ENCODE measurements at regions not wholly inside any gene's neighbourhood (a gene's known extent, or its start where the extent isn't known, plus 50 kb on each side); places are given as distances from the start of the nearest gene placed in this dataset.

DNA sequence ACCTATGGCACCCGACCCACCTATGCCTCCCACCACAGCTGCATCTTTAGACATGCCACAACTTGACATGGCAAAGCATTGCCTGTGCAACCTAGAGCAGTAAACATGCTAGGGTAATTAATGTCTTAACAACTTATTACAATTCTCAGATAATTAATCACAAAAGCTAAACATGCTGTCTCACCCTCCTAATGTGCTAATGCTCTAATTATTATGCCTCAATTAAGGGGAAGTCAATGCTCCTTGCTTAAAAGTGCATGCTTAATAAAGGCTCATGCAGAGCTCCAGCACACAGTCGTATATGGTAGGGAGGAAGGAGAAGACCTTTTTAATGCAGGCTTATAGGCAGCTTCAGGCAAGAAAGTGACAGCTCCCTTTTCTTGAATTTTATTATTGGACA is 396.0 kb downstream of the SEC16B start:
- no peaks in the 10 kb centered on the region for H3K27me3 Mint-ChIP-seq
- H3K36me3 Mint-ChIP-seq (ENCODE audit: low read depth), result no peaks in the 10 kb centered on the region
- DNase-seq (no peak), ATAC-seq (no peak)
- no peak overlapping the region for H3K27ac Mint-ChIP-seq
- no peaks in the 10 kb centered on the region for H3K4me1 Mint-ChIP-seq (ENCODE audit: low read depth)
- H3K9me3 Mint-ChIP-seq, result peaks cover 6% of the 10 kb centered on the region
- intact Hi-C loops (cut with micrococcal nuclease), result no loop called here
- ChIA-PET CTCF (no interaction called here), POLR2A (no interaction called here)
- TF ChIP-seq, protein P1, sequence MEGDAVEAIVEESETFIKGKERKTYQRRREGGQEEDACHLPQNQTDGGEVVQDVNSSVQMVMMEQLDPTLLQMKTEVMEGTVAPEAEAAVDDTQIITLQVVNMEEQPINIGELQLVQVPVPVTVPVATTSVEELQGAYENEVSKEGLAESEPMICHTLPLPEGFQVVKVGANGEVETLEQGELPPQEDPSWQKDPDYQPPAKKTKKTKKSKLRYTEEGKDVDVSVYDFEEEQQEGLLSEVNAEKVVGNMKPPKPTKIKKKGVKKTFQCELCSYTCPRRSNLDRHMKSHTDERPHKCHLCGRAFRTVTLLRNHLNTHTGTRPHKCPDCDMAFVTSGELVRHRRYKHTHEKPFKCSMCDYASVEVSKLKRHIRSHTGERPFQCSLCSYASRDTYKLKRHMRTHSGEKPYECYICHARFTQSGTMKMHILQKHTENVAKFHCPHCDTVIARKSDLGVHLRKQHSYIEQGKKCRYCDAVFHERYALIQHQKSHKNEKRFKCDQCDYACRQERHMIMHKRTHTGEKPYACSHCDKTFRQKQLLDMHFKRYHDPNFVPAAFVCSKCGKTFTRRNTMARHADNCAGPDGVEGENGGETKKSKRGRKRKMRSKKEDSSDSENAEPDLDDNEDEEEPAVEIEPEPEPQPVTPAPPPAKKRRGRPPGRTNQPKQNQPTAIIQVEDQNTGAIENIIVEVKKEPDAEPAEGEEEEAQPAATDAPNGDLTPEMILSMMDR (IDR thresholded peaks at IDR 0.05), result no peak
- H3K4me3 Mint-ChIP-seq, result no peak overlapping the region

DNA sequence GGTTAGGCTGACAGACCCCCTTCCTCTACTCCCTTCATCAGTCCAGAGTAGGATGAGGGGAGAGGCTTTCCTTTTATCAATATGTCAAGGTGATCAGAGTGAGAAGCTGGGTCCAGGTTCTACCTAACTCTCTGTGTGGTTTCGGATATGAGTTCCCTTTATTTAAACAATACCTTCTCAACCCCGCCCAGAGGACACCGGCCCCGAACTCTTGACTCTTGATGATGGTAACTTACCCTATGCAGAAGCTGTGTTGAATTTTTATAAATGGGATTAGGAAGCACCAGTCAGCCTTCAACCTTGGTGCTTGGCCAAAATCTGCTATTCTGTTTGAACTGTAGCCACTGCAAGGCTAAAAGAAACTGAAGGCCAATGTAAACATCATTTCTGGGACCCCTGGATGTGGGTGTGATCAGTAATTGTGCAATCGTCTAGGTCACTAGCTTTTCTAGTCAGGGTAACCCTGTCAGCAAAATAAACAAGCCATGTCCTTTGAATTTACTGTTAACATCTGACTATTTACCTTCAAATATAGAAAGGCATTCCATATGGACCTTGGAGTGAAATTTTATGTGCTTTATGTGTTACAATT is 398.3 kb downstream of the SEC16B start:
- H3K36me3 Mint-ChIP-seq (ENCODE audit: low read depth), result no peaks in the 10 kb centered on the region
- no peak overlapping the region for H3K4me3 Mint-ChIP-seq
- ATAC-seq (no peak), DNase-seq (no peak)
- TF ChIP-seq, protein P1 (IDR thresholded peaks at IDR 0.05), result no peak
- H3K4me1 Mint-ChIP-seq (ENCODE audit: low read depth), result no peaks in the 10 kb centered on the region
- ChIA-PET CTCF (no interaction called here), POLR2A (no interaction called here)
- intact Hi-C loops (cut with micrococcal nuclease), result no loop called here
- H3K27ac Mint-ChIP-seq, result no peak overlapping the region
- no peaks in the 10 kb centered on the region for H3K27me3 Mint-ChIP-seq
- peaks cover 3% of the 10 kb centered on the region for H3K9me3 Mint-ChIP-seq

DNA sequence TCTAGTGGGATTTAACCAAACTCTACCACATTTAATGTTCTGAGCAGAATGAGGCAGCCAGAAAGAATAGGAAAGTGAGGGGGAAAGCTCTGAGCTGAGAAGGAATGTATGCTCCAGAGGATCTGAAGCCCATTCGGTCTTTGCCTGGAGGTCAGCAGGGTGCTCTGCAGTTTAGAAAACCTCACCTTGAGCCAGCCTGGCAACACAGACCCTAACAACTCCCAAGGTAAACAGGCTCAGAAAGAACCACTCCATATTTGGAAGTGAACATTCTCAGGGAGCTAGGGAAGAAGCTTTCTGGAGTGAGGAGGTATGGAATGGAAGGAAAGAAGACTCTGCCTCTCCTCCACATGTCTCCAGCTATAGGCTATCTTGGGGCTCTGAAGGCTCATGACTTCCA is 398.8 kb downstream of the SEC16B start:
- DNase-seq (no peak), ATAC-seq (no peak)

DNA sequence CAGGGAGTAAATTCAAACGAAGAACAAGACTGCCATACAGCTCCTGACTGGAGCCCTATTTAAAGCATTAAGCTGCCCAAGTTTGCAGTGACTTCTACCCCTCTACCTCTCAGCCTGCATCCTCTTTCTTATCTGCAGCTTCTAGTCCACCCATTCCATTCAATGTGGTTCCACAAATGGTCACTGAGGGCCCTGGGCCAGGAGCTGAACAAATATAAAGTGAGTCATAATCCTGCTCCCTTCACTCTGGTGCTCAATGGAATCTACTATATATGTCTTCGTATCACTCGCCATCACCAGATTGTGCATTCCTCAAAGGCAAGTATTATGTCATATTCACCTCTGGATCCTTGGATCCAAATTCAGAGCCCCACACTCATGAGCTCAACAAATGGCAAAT is 398.7 kb downstream of the BRINP2 start:
- Mint-ChIP-seq H3K36me3 (ENCODE audit: low read depth) (no peaks in the 10 kb centered on the region), H3K9me3 (peaks cover 3% of the 10 kb centered on the region), H3K27me3 (no peaks in the 10 kb centered on the region), H3K4me3 (no peak overlapping the region), H3K27ac (no peak overlapping the region), H3K4me1 (ENCODE audit: low read depth) (no peaks in the 10 kb centered on the region)
- intact Hi-C loops (cut with micrococcal nuclease), result no loop called here
- TF ChIP-seq, protein P1 (IDR thresholded peaks at IDR 0.05), result no peak
- POLR2A ChIA-PET, result no interaction called here
- ATAC-seq (no peak), DNase-seq (no peak)
- CTCF ChIA-PET, result no interaction called here

More for the DNA sequence above, 398.8 kb downstream of the SEC16B start:
- Mint-ChIP-seq H3K27ac (no peak overlapping the region), H3K4me3 (no peak overlapping the region), H3K27me3 (no peaks in the 10 kb centered on the region), H3K9me3 (peaks cover 3% of the 10 kb centered on the region), H3K36me3 (ENCODE audit: low read depth) (no peaks in the 10 kb centered on the region), H3K4me1 (ENCODE audit: low read depth) (no peaks in the 10 kb centered on the region)
- intact Hi-C loops (cut with micrococcal nuclease), result no loop called here
- POLR2A ChIA-PET, result no interaction called here
- TF ChIP-seq, protein P1 (IDR thresholded peaks at IDR 0.05), result no peak
- CTCF ChIA-PET, result no interaction called here

DNA sequence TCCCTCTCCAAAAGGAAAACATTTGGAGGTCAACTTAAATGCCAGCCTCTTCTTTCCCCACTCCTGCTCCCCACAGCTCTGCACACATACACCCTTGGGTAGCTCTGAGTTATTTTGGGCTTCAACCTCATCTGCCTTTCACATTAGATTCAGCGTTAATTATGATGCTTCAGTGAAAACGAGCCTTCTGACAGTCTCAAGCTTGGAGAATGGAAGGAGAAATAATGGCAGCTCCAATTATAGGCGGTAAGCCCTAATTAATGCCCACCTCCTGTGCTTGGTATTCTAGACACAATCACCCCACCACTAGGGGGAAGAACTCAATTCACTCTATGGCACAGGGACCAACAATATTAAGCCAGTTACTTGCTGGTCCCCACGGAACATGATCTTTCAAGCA is 397.9 kb downstream of the BRINP2 start:
- POLR2A ChIA-PET, result no interaction called here
- CTCF ChIA-PET, result interaction anchor here (1.4 kb wide), 1 partner anchor 16 kb away, joined by 3 read pairs; no protein-coding TSS in a partner anchor
- ATAC-seq (no peak), DNase-seq (no peak)
- Mint-ChIP-seq H3K27me3 (no peaks in the 10 kb centered on the region), H3K4me3 (no peak overlapping the region), H3K36me3 (ENCODE audit: low read depth) (no peaks in the 10 kb centered on the region), H3K9me3 (peaks cover 3% of the 10 kb centered on the region), H3K4me1 (ENCODE audit: low read depth) (no peaks in the 10 kb centered on the region), H3K27ac (no peak overlapping the region)
- intact Hi-C loops (cut with micrococcal nuclease), result no loop called here
- TF ChIP-seq, protein P1 (IDR thresholded peaks at IDR 0.05), result no peak

Measured in activated CD8-positive, alpha-beta T cell treated with anti-CD3 and anti-CD28 coated beads for 36 hours (primary cell).